WTC11 (cell line): ENCODE measurements at regions not wholly inside any gene's neighbourhood (a gene's known extent, or its start where the extent isn't known, plus 50 kb on each side); places are given as distances from the start of the nearest gene placed in this dataset.

ENCODE experiments used
- ATAC-seq: fragments of 200-7000 bp; cut with Tn5 transposase; 2 replicates; pipeline ENCODE4 v1.10.0; 2021; ENCODE audit warnings: mild to moderate bottlenecking, moderate library complexity
- CTCF ChIA-PET: fragments of 300-600 bp; sonication (Branson Sonifier 250); formaldehyde crosslinking; loops from one replicate; lab custom pipeline; 2021; ENCODE audit warnings: antibody characterized with exemption; lab: Charles Lee
- POLR2A ChIA-PET: fragments of 350-600 bp; sonication (Branson Sonifier 250); formaldehyde crosslinking; loops from one replicate; lab custom pipeline; 2021; ENCODE audit warnings: antibody characterized with exemption; lab: Charles Lee
- DNase-seq: peaks from one replicate; pipeline ENCODE4 v3.0.0; 2021; ENCODE audit warnings: low spot score
- H3K27ac Mint-ChIP-seq: 2 replicates; pipeline ENCODE4 v1.8.0; 2021; ENCODE audit warnings: mixed read lengths
- H3K27me3 Mint-ChIP-seq: 2 replicates; pipeline ENCODE4 v1.8.0; 2021; ENCODE audit warnings: low read depth, mild to moderate bottlenecking, moderate library complexity, mixed read lengths
- H3K36me3 Mint-ChIP-seq: 2 replicates; pipeline ENCODE4 v1.8.0; 2021; ENCODE audit warnings: mixed read lengths
- H3K4me1 Mint-ChIP-seq: 2 replicates; pipeline ENCODE4 v1.8.0; 2022; ENCODE audit warnings: mixed read lengths
- H3K4me3 Mint-ChIP-seq: 2 replicates; pipeline ENCODE4 v1.8.0; 2021; ENCODE audit warnings: mild to moderate bottlenecking, moderate library complexity, mixed read lengths
- H3K9me3 Mint-ChIP-seq: 2 replicates; pipeline ENCODE4 v1.8.0; 2021; ENCODE audit warnings: mixed read lengths
- AR ChIP-seq: fragments of 250-450 bp; sonication (Bioruptor Pico); IDR thresholded peaks from 2 replicates; pipeline ENCODE4 v1.9.0; 2021; ENCODE audit warnings: mild to moderate bottlenecking
- ATF2 ChIP-seq: sonication (generic); formaldehyde crosslinking; IDR thresholded peaks from 2 replicates; pipeline ENCODE4 v1.8.1; 2022; ENCODE audit warnings: low read depth, missing genetic modification reagents, borderline replicate concordance
- CBFB ChIP-seq: sonication (generic); formaldehyde crosslinking; IDR thresholded peaks from 2 replicates; pipeline ENCODE4 v1.8.1; 2022; ENCODE audit warnings: mild to moderate bottlenecking, low read depth, missing genetic modification reagents
- CREB1 ChIP-seq: sonication (generic); formaldehyde crosslinking; IDR thresholded peaks from 2 replicates; pipeline ENCODE4 v1.8.0; 2023; ENCODE audit warnings: mild to moderate bottlenecking, missing genetic modification reagents
- CREM ChIP-seq: sonication (generic); formaldehyde crosslinking; IDR thresholded peaks from 2 replicates; pipeline ENCODE4 v1.8.1; 2022; ENCODE audit warnings: mild to moderate bottlenecking, missing genetic modification reagents, moderate library complexity
- EMX1 ChIP-seq: fragments of 250-450 bp; sonication (Bioruptor Pico); IDR thresholded peaks from 2 replicates; pipeline ENCODE4 v1.8.0; 2021; ENCODE audit warnings: mild to moderate bottlenecking
- FOXK1 ChIP-seq: sonication (generic); formaldehyde crosslinking; IDR thresholded peaks from 2 replicates; pipeline ENCODE4 v1.8.0; 2022; ENCODE audit warnings: mild to moderate bottlenecking, moderate library complexity, missing genetic modification reagents
- FOXP4 ChIP-seq: sonication (generic); formaldehyde crosslinking; IDR thresholded peaks from 2 replicates; pipeline ENCODE4 v1.8.0; 2022; ENCODE audit warnings: mild to moderate bottlenecking, missing genetic modification reagents
- GABPB1 ChIP-seq: sonication (generic); formaldehyde crosslinking; IDR thresholded peaks from 2 replicates; pipeline ENCODE4 v1.8.1; 2023; ENCODE audit warnings: mild to moderate bottlenecking, missing genetic modification reagents
- GRHL2 ChIP-seq: fragments of 250-450 bp; sonication (Bioruptor Pico); IDR thresholded peaks from 2 replicates; pipeline ENCODE4 v1.8.0; 2022; ENCODE audit warnings: mild to moderate bottlenecking, moderate library complexity; ENCODE audit not compliant: insufficient replicate concordance, severe bottlenecking
- HMGA2 ChIP-seq: fragments of 250-450 bp; sonication (Bioruptor Pico); IDR thresholded peaks from 2 replicates; pipeline ENCODE4 v1.4.0; 2021; ENCODE audit warnings: mild to moderate bottlenecking, moderate library complexity
- IRF2 ChIP-seq: sonication (generic); formaldehyde crosslinking; IDR thresholded peaks from 2 replicates; pipeline ENCODE4 v1.8.0; 2022; ENCODE audit warnings: low read depth, missing genetic modification reagents, borderline replicate concordance
- MYBL2 ChIP-seq: sonication (generic); formaldehyde crosslinking; IDR thresholded peaks from 2 replicates; pipeline ENCODE4 v1.8.1; 2023; ENCODE audit warnings: mild to moderate bottlenecking, moderate library complexity, missing genetic modification reagents
- OVOL2 ChIP-seq: fragments of 250-450 bp; sonication (Bioruptor Pico); IDR thresholded peaks from 2 replicates; pipeline ENCODE4 v1.9.0; 2021; ENCODE audit warnings: mild to moderate bottlenecking, borderline replicate concordance
- TEAD1 ChIP-seq: sonication (generic); formaldehyde crosslinking; IDR thresholded peaks from 2 replicates; pipeline ENCODE4 v1.8.0; 2022; ENCODE audit warnings: mild to moderate bottlenecking, missing genetic modification reagents
- ZMAT4 ChIP-seq: fragments of 250-450 bp; sonication (Bioruptor Pico); IDR thresholded peaks from 2 replicates; pipeline ENCODE4 v1.9.0; 2021; ENCODE audit warnings: mild to moderate bottlenecking
- ZNF138 ChIP-seq: sonication (generic); formaldehyde crosslinking; conservative IDR thresholded peaks from 2 replicates; pipeline ENCODE4 v1.8.1; 2022; ENCODE audit warnings: mild to moderate bottlenecking, moderate library complexity, missing genetic modification reagents
- ZNF263 ChIP-seq: sonication (generic); formaldehyde crosslinking; IDR thresholded peaks from 2 replicates; pipeline ENCODE4 v1.8.1; 2022; ENCODE audit warnings: low read depth, mild to moderate bottlenecking, moderate library complexity, missing genetic modification reagents
- ZNF281 ChIP-seq: sonication (generic); formaldehyde crosslinking; IDR thresholded peaks from 2 replicates; pipeline ENCODE4 v1.8.0; 2023; ENCODE audit warnings: mild to moderate bottlenecking, missing genetic modification reagents
- ZNF396 ChIP-seq: fragments of 250-450 bp; sonication (Bioruptor Pico); IDR thresholded peaks from 2 replicates; pipeline ENCODE4 v1.8.0; 2021; ENCODE audit warnings: mild to moderate bottlenecking, moderate library complexity, borderline replicate concordance
- ZNF425 ChIP-seq: fragments of 250-450 bp; sonication (Bioruptor Pico); conservative IDR thresholded peaks from 2 replicates; pipeline ENCODE4 v1.9.0; 2021; ENCODE audit warnings: mild to moderate bottlenecking

- H3K36me3 Mint-ChIP-seq, result no peaks in the 10 kb centered on the region
- peaks cover 13% of the 10 kb centered on the region; the same call in 1 of the 2 replicates for H3K9me3 Mint-ChIP-seq
- peaks cover 5% of the 10 kb centered on the region for H3K4me1 Mint-ChIP-seq
- no peak overlapping the region for H3K27ac Mint-ChIP-seq
- no peak overlapping the region for H3K4me3 Mint-ChIP-seq
- TF ChIP-seq ZNF396 (CRISPR knock-in tag) (no peak), EMX1 (CRISPR knock-in tag) (no peak), FOXK1 (no peak), CREM (CRISPR knock-in tag) (no peak), ZNF425 (no peak), ZNF138 (CRISPR knock-in tag) (no peak), ZNF281 (CRISPR knock-in tag) (no peak)
- H3K27me3 Mint-ChIP-seq, result no peaks in the 10 kb centered on the region
- ATAC-seq (no peak), DNase-seq (no peak)
- ChIA-PET POLR2A (no interaction called here), CTCF (no interaction called here)
Measured at GRCh38 chr12:28794786-28795185, 354.3 kb upstream of the FAR2 start.

GRCh38 chr12:28795311-28795710, 353.8 kb upstream of the FAR2 start:
- POLR2A ChIA-PET, result no interaction called here
- ATAC-seq, result no peak
- peaks cover 5% of the 10 kb centered on the region for H3K4me1 Mint-ChIP-seq
- TF ChIP-seq GRHL2 (no peak), ATF2 (CRISPR knock-in tag) (no peak), OVOL2 (CRISPR knock-in tag) (no peak), AR (CRISPR knock-in tag) (no peak)
- H3K27ac Mint-ChIP-seq, result no peak overlapping the region
- H3K4me3 Mint-ChIP-seq, result no peak overlapping the region
- CTCF ChIA-PET, result no interaction called here
- peaks cover 13% of the 10 kb centered on the region; the same call in 1 of the 2 replicates for H3K9me3 Mint-ChIP-seq
- no peaks in the 10 kb centered on the region for H3K36me3 Mint-ChIP-seq
- H3K27me3 Mint-ChIP-seq, result no peaks in the 10 kb centered on the region
- DNase-seq, result no peak

- no peak for ATAC-seq
- ChIA-PET CTCF (no interaction called here), POLR2A (no interaction called here)
- H3K9me3 Mint-ChIP-seq, result peaks cover 9% of the 10 kb centered on the region; the same call in 1 of the 2 replicates
- H3K27ac Mint-ChIP-seq, result no peak overlapping the region
- no peaks in the 10 kb centered on the region for H3K27me3 Mint-ChIP-seq
- DNase-seq, result no peak
- H3K4me1 Mint-ChIP-seq, result no peaks in the 10 kb centered on the region
- H3K36me3 Mint-ChIP-seq, result no peaks in the 10 kb centered on the region
- no peak for TF ChIP-seq GABPB1
- no peak for TF ChIP-seq IRF2 (CRISPR knock-in tag)
- no peak for TF ChIP-seq GRHL2
- no peak for TF ChIP-seq CREB1 (CRISPR knock-in tag)
- TF ChIP-seq ZNF263 (CRISPR knock-in tag), result no peak
- no peak for TF ChIP-seq ZMAT4 (CRISPR knock-in tag)
- no peak for TF ChIP-seq HMGA2 (CRISPR knock-in tag)
- no peak for TF ChIP-seq FOXP4 (CRISPR knock-in tag)
- TF ChIP-seq ZNF396 (CRISPR knock-in tag), result no peak
- no peak for TF ChIP-seq TEAD1 (CRISPR knock-in tag)
- TF ChIP-seq CBFB, result no peak
- no peak for TF ChIP-seq MYBL2 (CRISPR knock-in tag)
- no peak overlapping the region for H3K4me3 Mint-ChIP-seq
Measured at GRCh38 chr12:28799348-28799747, 349.7 kb upstream of the FAR2 start.
